SK-N-SH treated with all-trans-retinoic acid at 6 μM for 48 hours (cell line): ENCODE measurements at regions not wholly inside any gene's neighbourhood (a gene's known extent, or its start where the extent isn't known, plus 50 kb on each side); places are given as distances from the start of the nearest gene placed in this dataset.
A peak's percentile ranks its signal among the peaks of the same experiment; 100 is the strongest.

Source experiments
- ATAC-seq: fragments of 200-7000 bp; cut with Tn5 transposase; 3 replicates; pipeline ENCODE4 v1.9.1; 2020; ENCODE audit warnings: mild to moderate bottlenecking, moderate library complexity
- BACH2 ChIP-seq: fragments of 250-450 bp; sonication (Bioruptor Pico); IDR thresholded peaks from 2 replicates; pipeline ENCODE4 v1.9.0; 2021; ENCODE audit warnings: mild to moderate bottlenecking, borderline replicate concordance
- CREB5 ChIP-seq: fragments of 250-450 bp; sonication (Bioruptor Pico); IDR thresholded peaks from 2 replicates; pipeline ENCODE4 v1.5.1; 2020; ENCODE audit warnings: low read depth, mild to moderate bottlenecking, moderate library complexity
- CSDC2 ChIP-seq: fragments of 250-450 bp; sonication (Bioruptor Pico); IDR thresholded peaks from 2 replicates; pipeline ENCODE4 v1.5.0; 2020; ENCODE audit warnings: mild to moderate bottlenecking, moderate library complexity
- CSRNP3 ChIP-seq: fragments of 250-450 bp; sonication (Bioruptor Pico); IDR thresholded peaks from 2 replicates; pipeline ENCODE4 v1.5.1; 2021; ENCODE audit warnings: mild to moderate bottlenecking, moderate library complexity
- ESRRG ChIP-seq: fragments of 250-450 bp; sonication (Bioruptor Pico); IDR thresholded peaks from 2 replicates; pipeline ENCODE4 v1.6.1; 2021; ENCODE audit warnings: mild to moderate bottlenecking
- GLIS3 ChIP-seq: fragments of 250-450 bp; sonication (Bioruptor Pico); IDR thresholded peaks from 2 replicates; pipeline ENCODE4 v1.5.0; 2020; ENCODE audit warnings: mild to moderate bottlenecking, moderate library complexity
- ISL1 ChIP-seq: fragments of 250-450 bp; sonication (Bioruptor Pico); IDR thresholded peaks from 2 replicates; pipeline ENCODE4 v2.1.2; 2022; ENCODE audit warnings: mild to moderate bottlenecking, moderate library complexity
- OSR1 ChIP-seq: fragments of 250-450 bp; sonication (Bioruptor Pico); IDR thresholded peaks from 2 replicates; pipeline ENCODE4 v1.8.0; 2022; ENCODE audit warnings: moderate library complexity, mild to moderate bottlenecking, inconsistent platforms
- PATZ1 ChIP-seq: fragments of 250-450 bp; sonication (Bioruptor Pico); IDR thresholded peaks from 2 replicates; pipeline ENCODE4 v1.8.0; 2020; ENCODE audit warnings: mild to moderate bottlenecking, moderate library complexity, borderline replicate concordance
- RARB ChIP-seq: fragments of 250-450 bp; sonication (Bioruptor Pico); IDR thresholded peaks from 2 replicates; pipeline ENCODE4 v1.8.0; 2021; ENCODE audit warnings: mild to moderate bottlenecking, moderate library complexity
- SNAI2 ChIP-seq: fragments of 250-450 bp; sonication (Bioruptor Pico); IDR thresholded peaks from 2 replicates; pipeline ENCODE4 v1.5.0; 2020; ENCODE audit warnings: mild to moderate bottlenecking, moderate library complexity
- TCF4 ChIP-seq: fragments of 250-450 bp; sonication (Bioruptor Pico); IDR thresholded peaks from 2 replicates; pipeline ENCODE4 v1.8.0; 2021; ENCODE audit warnings: mild to moderate bottlenecking, moderate library complexity, borderline replicate concordance
- TOX ChIP-seq: fragments of 250-450 bp; sonication (Bioruptor Pico); IDR thresholded peaks from 2 replicates; pipeline ENCODE4 v1.8.0; 2021; ENCODE audit warnings: mild to moderate bottlenecking, moderate library complexity, borderline replicate concordance
- TSHZ2 ChIP-seq: fragments of 250-450 bp; sonication (Bioruptor Pico); IDR thresholded peaks from 2 replicates; pipeline ENCODE4 v1.5.0; 2020; ENCODE audit warnings: mild to moderate bottlenecking, moderate library complexity
- ZC3H10 ChIP-seq: fragments of 250-450 bp; sonication (Bioruptor Pico); IDR thresholded peaks from 2 replicates; pipeline ENCODE4 v1.5.1; 2021; ENCODE audit warnings: mild to moderate bottlenecking, moderate library complexity
- ZFP3 ChIP-seq: fragments of 250-450 bp; sonication (Bioruptor Pico); IDR thresholded peaks from 2 replicates; pipeline ENCODE4 v1.5.0; 2020; ENCODE audit warnings: mild to moderate bottlenecking, moderate library complexity
- ZFP30 ChIP-seq: fragments of 450-650 bp; formaldehyde crosslinking; IDR thresholded peaks from 2 replicates; pipeline ENCODE4 v1.5.0; 2022; ENCODE audit warnings: mild to moderate bottlenecking, moderate library complexity
- ZNF565 ChIP-seq: fragments of 450-650 bp; formaldehyde crosslinking; conservative IDR thresholded peaks from 2 replicates; pipeline ENCODE4 v1.5.0; 2020; ENCODE audit warnings: low read depth, mild to moderate bottlenecking, moderate library complexity
- ZNF70 ChIP-seq: fragments of 450-650 bp; formaldehyde crosslinking; IDR thresholded peaks from 2 replicates; pipeline ENCODE4 v1.5.0; 2020; ENCODE audit warnings: mild to moderate bottlenecking, moderate library complexity
- ZNF8 ChIP-seq: fragments of 450-650 bp; formaldehyde crosslinking; IDR thresholded peaks from 2 replicates; pipeline ENCODE4 v1.5.0; 2020; ENCODE audit warnings: mild to moderate bottlenecking, moderate library complexity

GRCh38 chr1:96538883-96539282 is 182.7 kb upstream of the PTBP2 start (continued):
- TF ChIP-seq CREB5 (CRISPR knock-in tag): peak; percentile 19; the same call in 1 of the 2 replicates
- TF ChIP-seq ZC3H10: no peak
- no peak for TF ChIP-seq BACH2 (CRISPR knock-in tag)
- TF ChIP-seq ZNF565 (CRISPR knock-in tag): no peak
- TF ChIP-seq RARB: no peak
- TF ChIP-seq ZFP3 (CRISPR knock-in tag): no peak
- TF ChIP-seq ZFP30 (CRISPR knock-in tag): no peak
- TF ChIP-seq ZNF8: no peak
- TF ChIP-seq CSRNP3: 0 out of 2 replicates have a peak, but pooled peaks have one; percentile 20
- no peak for TF ChIP-seq PATZ1
- TF ChIP-seq ESRRG (CRISPR knock-in tag): no peak
- TF ChIP-seq CSDC2 (CRISPR knock-in tag): no peak
- no peak for TF ChIP-seq ZNF70 (CRISPR knock-in tag)

- ATAC-seq: no peak
- TF ChIP-seq CREB5 (CRISPR knock-in tag): no peak
- no peak for TF ChIP-seq ZNF8
- TF ChIP-seq PATZ1: no peak
Measured at GRCh38 chr1:96541491-96541890, 180.1 kb upstream of the PTBP2 start.

- no peak for ATAC-seq
Measured at GRCh38 chr1:96544051-96544830, 177.3 kb upstream of the PTBP2 start.

More at GRCh38 chr1:96544051-96544830, 177.3 kb upstream of the PTBP2 start:
- TF ChIP-seq CREB5 (CRISPR knock-in tag) (no peak), SNAI2 (CRISPR knock-in tag) (no peak), GLIS3 (CRISPR knock-in tag) (no peak), OSR1 (CRISPR knock-in tag) (no peak), ZNF8 (no peak), ZFP30 (CRISPR knock-in tag) (no peak), TOX (no peak), BACH2 (CRISPR knock-in tag) (no peak), CSDC2 (CRISPR knock-in tag) (no peak), ZNF70 (CRISPR knock-in tag) (no peak), RARB (no peak), ZC3H10 (no peak), TCF4 (CRISPR knock-in tag) (no peak), ZFP3 (CRISPR knock-in tag) (no peak), ESRRG (CRISPR knock-in tag) (no peak), ISL1 (CRISPR knock-in tag) (no peak), PATZ1 (no peak), CSRNP3 (no peak), TSHZ2 (CRISPR knock-in tag) (no peak), ZNF565 (CRISPR knock-in tag) (no peak)
